Endodermal cell (in vitro differentiated cells): ENCODE measurements at regions not wholly inside any gene's neighbourhood (a gene's known extent, or its start where the extent isn't known, plus 50 kb on each side); places are given as distances from the start of the nearest gene placed in this dataset.

Experiments used
- DNase-seq: peaks from one replicate; pipeline ENCODE4 v3.0.0-alpha.2; 2017
- H3K27ac ChIP-seq: 2 replicates; pipeline ENCODE4 v1.5.1; 2013; ENCODE audit warnings: mild to moderate bottlenecking, low read depth, low read length, moderate library complexity
- H3K27me3 ChIP-seq: 2 replicates; pipeline ENCODE4 v1.6.1; 2013; ENCODE audit warnings: mild to moderate bottlenecking, low read length, moderate library complexity; ENCODE audit not compliant: insufficient read depth, control insufficient read depth, poor library complexity, severe bottlenecking
- H3K36me3 ChIP-seq: 2 replicates; pipeline ENCODE4 v1.7.0; 2013; ENCODE audit warnings: mild to moderate bottlenecking, low read length, moderate library complexity; ENCODE audit not compliant: control insufficient read depth, insufficient read depth
- H3K4me1 ChIP-seq: one replicate; pipeline ENCODE4 v1.7.0; 2013; ENCODE audit warnings: low read length; ENCODE audit not compliant: control insufficient read depth, insufficient read depth
- H3K4me3 ChIP-seq: 2 replicates; pipeline ENCODE4 v1.5.1; 2013; ENCODE audit warnings: mild to moderate bottlenecking, low read length, moderate library complexity
- H3K9ac ChIP-seq: 2 replicates; pipeline ENCODE4 v1.6.1; 2013; ENCODE audit warnings: mild to moderate bottlenecking, low read length, moderate library complexity; ENCODE audit not compliant: poor library complexity, severe bottlenecking; ENCODE audit errors: extremely low read depth
- H3K9me3 ChIP-seq: 2 replicates; pipeline ENCODE4 v1.6.1; 2013; ENCODE audit warnings: mild to moderate bottlenecking, low read length, moderate library complexity; ENCODE audit not compliant: control insufficient read depth
- H3K27ac Mint-ChIP-seq: 2 replicates; pipeline ENCODE4 v1.8.0; 2020; ENCODE audit warnings: mixed read lengths
- H3K27me3 Mint-ChIP-seq: 2 replicates; pipeline ENCODE4 v1.8.0; 2021; ENCODE audit warnings: mild to moderate bottlenecking, mixed read lengths; ENCODE audit not compliant: insufficient read depth
- H3K36me3 Mint-ChIP-seq: 2 replicates; pipeline ENCODE4 v1.8.0; 2020; ENCODE audit warnings: low read depth, mixed read lengths
- H3K4me1 Mint-ChIP-seq: 2 replicates; pipeline ENCODE4 v1.8.0; 2020; ENCODE audit warnings: mixed read lengths
- H3K4me3 Mint-ChIP-seq: 2 replicates; pipeline ENCODE4 v1.8.0; 2020; ENCODE audit warnings: mild to moderate bottlenecking, moderate library complexity, mixed read lengths
- H3K9me3 Mint-ChIP-seq: 2 replicates; pipeline ENCODE4 v1.8.0; 2020; ENCODE audit warnings: mild to moderate bottlenecking, mixed read lengths
- CTCF ChIP-seq: fragments of 200-600 bp; sonication (generic); conservative IDR thresholded peaks from 2 replicates; pipeline ENCODE4 v1.5.0; 2021; ENCODE audit warnings: antibody characterized with exemption, mild to moderate bottlenecking
- WGBS, 2 experiments: methylation state at CpG; one replicate each; pipeline versions ENCODE4 v1.1.5 to v1.1.7; 2013; ENCODE audit warnings: missing lambda C conversion rate in 2 of 2, mixed read lengths in 1 of 2; ENCODE audit not compliant: insufficient coverage in 1 of 2, insufficient read length in 1 of 2; 5-methylcytosine and 5-hydroxymethylcytosine counted together

GRCh38 chr2:16073471-16073870 is 133.1 kb downstream of the MYCN start:
- H3K4me1 ChIP-seq, result peaks cover 19% of the 10 kb centered on the region
- Mint-ChIP-seq H3K27me3 (no peaks in the 10 kb centered on the region), H3K9me3 (no peaks in the 10 kb centered on the region), H3K4me3 (no peak overlapping the region), H3K36me3 (no peaks in the 10 kb centered on the region), H3K27ac (no peak overlapping the region), H3K4me1 (peaks cover 41% of the 10 kb centered on the region)
- TF ChIP-seq CTCF, result no peak
- H3K27me3 ChIP-seq, result no peaks in the 10 kb centered on the region
- no peaks in the 10 kb centered on the region for H3K36me3 ChIP-seq
- H3K9ac ChIP-seq, result no peak overlapping the region
- DNase-seq, result no peak
- 93% methylated on average over 3 to 4 of the region's 4 CpGs for whole genome bisulfite sequencing, 2 experiments
- H3K27ac ChIP-seq, result no peak overlapping the region
- no peak overlapping the region for H3K4me3 ChIP-seq
- no peaks in the 10 kb centered on the region for H3K9me3 ChIP-seq

GRCh38 chr2:16072638-16073290 is 132.4 kb downstream of the MYCN start:
- WGBS, 2 experiments, result 87 to 89% methylated on average over 4 to 7 of the region's 7 CpGs
- Mint-ChIP-seq H3K27me3 (no peaks in the 10 kb centered on the region), H3K4me1 (peaks cover 42% of the 10 kb centered on the region), H3K27ac (no peak overlapping the region), H3K4me3 (no peak overlapping the region), H3K36me3 (no peaks in the 10 kb centered on the region), H3K9me3 (no peaks in the 10 kb centered on the region)
- H3K27ac ChIP-seq, result no peak overlapping the region
- peaks cover 22% of the 10 kb centered on the region for H3K4me1 ChIP-seq
- no peaks in the 10 kb centered on the region for H3K36me3 ChIP-seq
- DNase-seq, result no peak
- peak; percentile 39 for TF ChIP-seq CTCF
- H3K27me3 ChIP-seq, result no peaks in the 10 kb centered on the region
- H3K4me3 ChIP-seq, result no peak overlapping the region
- no peaks in the 10 kb centered on the region for H3K9me3 ChIP-seq
- H3K9ac ChIP-seq, result no peak overlapping the region

- Mint-ChIP-seq H3K9me3 (no peaks in the 10 kb centered on the region), H3K36me3 (no peaks in the 10 kb centered on the region), H3K4me1 (peaks cover 45% of the 10 kb centered on the region), H3K27me3 (no peaks in the 10 kb centered on the region), H3K27ac (no peak overlapping the region), H3K4me3 (no peak overlapping the region)
- H3K9me3 ChIP-seq, result no peaks in the 10 kb centered on the region
- no peaks in the 10 kb centered on the region for H3K36me3 ChIP-seq
- no peak overlapping the region for H3K4me3 ChIP-seq
- 96% methylated on average over 10 to 13 of the region's 13 CpGs for WGBS, 2 experiments
- H3K27me3 ChIP-seq, result no peaks in the 10 kb centered on the region
- no peak overlapping the region for H3K27ac ChIP-seq
- no peak for DNase-seq
- no peak for TF ChIP-seq CTCF
- H3K9ac ChIP-seq, result no peak overlapping the region
- H3K4me1 ChIP-seq, result peaks cover 28% of the 10 kb centered on the region
Measured at GRCh38 chr2:16071865-16072637, 131.7 kb downstream of the MYCN start.
